ENCODE measurements at regions not wholly inside any gene's neighbourhood (a gene's known extent, or its start where the extent isn't known, plus 50 kb on each side); places are given as distances from the start of the nearest gene placed in this dataset.

GRCh38 chr10:78281627-78282026 lies 248.0 kb downstream of the RPS24 start:
- intact Hi-C loops (cut with micrococcal nuclease; ENCODE audit: unreplicated experiment), result no loop called here
- BruUV-seq (replicated peaks), result no TSS peak
- TF ChIP-seq CTCF (IDR thresholded peaks at IDR 0.05; ENCODE audit: unreplicated experiment), result no peak

GRCh38 chr10:78283069-78283682 lies 249.5 kb downstream of the RPS24 start:
- TF ChIP-seq CTCF (IDR thresholded peaks at IDR 0.05; ENCODE audit: unreplicated experiment), result no peak
- no peaks in the 10 kb centered on the region for H3K4me1 Mint-ChIP-seq (ENCODE audit: low read depth, unreplicated experiment)

More at GRCh38 chr10:78281627-78282026, 248.0 kb downstream of the RPS24 start:
- Mint-ChIP-seq H3K4me3 (ENCODE audit: low read depth, unreplicated experiment) (no peak overlapping the region), H3K27me3 (ENCODE audit: unreplicated experiment) (peaks cover 93% of the 10 kb centered on the region), H3K36me3 (ENCODE audit: insufficient read depth, unreplicated experiment) (no peaks in the 10 kb centered on the region), H3K4me1 (ENCODE audit: low read depth, unreplicated experiment) (no peaks in the 10 kb centered on the region), H3K9me3 (ENCODE audit: low read depth, unreplicated experiment) (no peaks in the 10 kb centered on the region), H3K27ac (ENCODE audit: unreplicated experiment) (no peak overlapping the region)
- no peak for DNase-seq
- CTCF ChIA-PET, result no interaction called here

GRCh38 chr10:78284381-78284780 lies 250.7 kb downstream of the RPS24 start:
- no peak overlapping the region for H3K4me3 Mint-ChIP-seq (ENCODE audit: low read depth, unreplicated experiment)
- CTCF ChIA-PET, result interaction anchor here (0.5 kb wide), 1 partner anchor 163 kb away, joined by 3 read pairs; no protein-coding TSS in a partner anchor
- no peaks in the 10 kb centered on the region for H3K9me3 Mint-ChIP-seq (ENCODE audit: low read depth, unreplicated experiment)
- no peak for TF ChIP-seq CTCF (IDR thresholded peaks at IDR 0.05; ENCODE audit: unreplicated experiment)
- H3K27me3 Mint-ChIP-seq (ENCODE audit: unreplicated experiment), result peaks cover 91% of the 10 kb centered on the region
- no TSS peak for BruUV-seq (replicated peaks)
- no peaks in the 10 kb centered on the region for H3K4me1 Mint-ChIP-seq (ENCODE audit: low read depth, unreplicated experiment)
- intact Hi-C loops (cut with micrococcal nuclease; ENCODE audit: unreplicated experiment), result no loop called here
- H3K27ac Mint-ChIP-seq (ENCODE audit: unreplicated experiment), result no peak overlapping the region
- no peak for DNase-seq
- no peaks in the 10 kb centered on the region for H3K36me3 Mint-ChIP-seq (ENCODE audit: insufficient read depth, unreplicated experiment)

More at GRCh38 chr10:78283069-78283682, 249.5 kb downstream of the RPS24 start:
- Mint-ChIP-seq H3K4me3 (ENCODE audit: low read depth, unreplicated experiment) (no peak overlapping the region), H3K27ac (ENCODE audit: unreplicated experiment) (no peak overlapping the region), H3K27me3 (ENCODE audit: unreplicated experiment) (peaks cover 92% of the 10 kb centered on the region), H3K9me3 (ENCODE audit: low read depth, unreplicated experiment) (no peaks in the 10 kb centered on the region), H3K36me3 (ENCODE audit: insufficient read depth, unreplicated experiment) (no peaks in the 10 kb centered on the region)
- intact Hi-C loops (cut with micrococcal nuclease; ENCODE audit: unreplicated experiment), result no loop called here
- CTCF ChIA-PET, result no interaction called here
- no peak for DNase-seq
- no TSS peak for BruUV-seq (replicated peaks)

- DNase-seq, result no peak
- Mint-ChIP-seq H3K9me3 (ENCODE audit: low read depth, unreplicated experiment) (no peaks in the 10 kb centered on the region), H3K36me3 (ENCODE audit: insufficient read depth, unreplicated experiment) (no peaks in the 10 kb centered on the region), H3K4me3 (ENCODE audit: low read depth, unreplicated experiment) (no peak overlapping the region), H3K4me1 (ENCODE audit: low read depth, unreplicated experiment) (no peaks in the 10 kb centered on the region), H3K27ac (ENCODE audit: unreplicated experiment) (no peak overlapping the region), H3K27me3 (ENCODE audit: unreplicated experiment) (peaks cover 91% of the 10 kb centered on the region)
- CTCF ChIA-PET, result no interaction called here
- intact Hi-C loops (cut with micrococcal nuclease; ENCODE audit: unreplicated experiment), result no loop called here
- BruUV-seq (replicated peaks), result no TSS peak
- TF ChIP-seq CTCF (IDR thresholded peaks at IDR 0.05; ENCODE audit: unreplicated experiment), result no peak
Measured at GRCh38 chr10:78285226-78285625, 251.6 kb downstream of the RPS24 start.
